GM19035 (cell line): ENCODE measurements at regions not wholly inside any gene's neighbourhood (a gene's known extent, or its start where the extent isn't known, plus 50 kb on each side); places are given as distances from the start of the nearest gene placed in this dataset.
"Not testable (repeated sequence)": the region's sequence is repeated elsewhere in the genome, so short reads cannot be mapped to it uniquely, and the experiment has no call there.

ENCODE experiments used
- ATAC-seq: cut with Tn5 transposase; IDR thresholded peaks from one replicate; pipeline ENCODE4 v1.9.1; 2021; ENCODE audit not compliant: unreplicated experiment

GRCh38 chr9:105021917-105022316 is 94.0 kb upstream of the ABCA1 start:
- no peak for ATAC-seq

- not testable (repeated sequence) for ATAC-seq
Observed at GRCh38 chr9:105022545-105022944, 94.6 kb upstream of the ABCA1 start.

- ATAC-seq = no peak
Observed at GRCh38 chr9:105023788-105024187, 95.8 kb upstream of the ABCA1 start.

- ATAC-seq = no peak
Observed at GRCh38 chr9:105024529-105024928, 96.6 kb upstream of the ABCA1 start.

GRCh38 chr9:105026451-105026850 is 98.5 kb upstream of the ABCA1 start:
- no peak for ATAC-seq

- ATAC-seq = no peak
Observed at GRCh38 chr9:105027084-105027483, 99.1 kb upstream of the ABCA1 start.

- ATAC-seq = no peak
Observed at GRCh38 chr9:105030285-105030684, 102.3 kb upstream of the ABCA1 start.

- ATAC-seq = no peak
Observed at GRCh38 chr9:105037139-105037538, 109.2 kb upstream of the ABCA1 start.

GRCh38 chr9:105038051-105038450 is 110.1 kb upstream of the ABCA1 start:
- ATAC-seq = no peak

GRCh38 chr9:105039175-105039799 is 111.3 kb upstream of the ABCA1 start:
- ATAC-seq = no peak

- no peak for ATAC-seq
Observed at GRCh38 chr9:105043370-105043936, 115.5 kb upstream of the ABCA1 start.

- no peak for ATAC-seq
Observed at GRCh38 chr9:105044518-105044917, 116.6 kb upstream of the ABCA1 start.

GRCh38 chr9:105046907-105047741 is 119.2 kb upstream of the ABCA1 start:
- ATAC-seq = no peak

- no peak for ATAC-seq
Observed at GRCh38 chr9:105047742-105048041, 119.7 kb upstream of the ABCA1 start.

- no peak for ATAC-seq
Observed at GRCh38 chr9:105048331-105048730, 120.4 kb upstream of the ABCA1 start.

- ATAC-seq = no peak
Observed at GRCh38 chr9:105050296-105050695, 122.3 kb upstream of the ABCA1 start.

- no peak for ATAC-seq
Observed at GRCh38 chr9:105051897-105052296, 123.9 kb upstream of the ABCA1 start.

GRCh38 chr9:105052346-105052745 is 124.4 kb upstream of the ABCA1 start:
- no peak for ATAC-seq

GRCh38 chr9:105053209-105053652 is 125.3 kb upstream of the ABCA1 start:
- ATAC-seq = no peak

GRCh38 chr9:105054491-105054890 is 126.5 kb upstream of the ABCA1 start:
- no peak for ATAC-seq

GRCh38 chr9:105055917-105056316 is 128.0 kb upstream of the ABCA1 start:
- no peak for ATAC-seq

GRCh38 chr9:105057551-105057950 is 129.6 kb upstream of the ABCA1 start:
- ATAC-seq = no peak
